ENCODE measurements at regions not wholly inside any gene's neighbourhood (a gene's known extent, or its start where the extent isn't known, plus 50 kb on each side); places are given as distances from the start of the nearest gene placed in this dataset.

DNA sequence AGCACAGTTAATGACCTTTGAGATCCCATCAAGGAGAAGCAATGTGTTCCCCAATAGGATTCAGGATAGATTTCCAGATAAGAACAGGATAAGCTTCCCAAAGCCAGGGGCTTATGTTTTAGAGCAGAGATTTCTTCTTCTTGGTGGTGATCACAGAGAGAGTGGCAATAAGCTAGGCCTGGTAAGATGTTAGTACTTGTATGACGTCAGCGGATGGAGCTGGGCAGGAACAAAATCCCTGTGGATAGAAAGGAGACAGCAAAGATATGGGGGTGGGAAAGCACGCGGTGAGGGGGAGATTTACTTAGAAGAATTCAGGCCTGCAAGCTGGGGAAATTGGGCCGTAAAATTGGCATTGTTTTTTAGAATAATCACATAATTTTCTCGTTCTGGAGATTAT, 323.0 kb downstream of the MTX2 start:
- H3K4me1 ChIP-seq (ENCODE audit: control insufficient read depth in 2 of 3, insufficient read depth in 2 of 3, low read depth in 1 of 3, low read length in 3 of 3) = no peaks in the 10 kb centered on the region
- H3K4me3 ChIP-seq (ENCODE audit: low read length in 3 of 3) = no peak overlapping the region
- TF ChIP-seq, protein P1, sequence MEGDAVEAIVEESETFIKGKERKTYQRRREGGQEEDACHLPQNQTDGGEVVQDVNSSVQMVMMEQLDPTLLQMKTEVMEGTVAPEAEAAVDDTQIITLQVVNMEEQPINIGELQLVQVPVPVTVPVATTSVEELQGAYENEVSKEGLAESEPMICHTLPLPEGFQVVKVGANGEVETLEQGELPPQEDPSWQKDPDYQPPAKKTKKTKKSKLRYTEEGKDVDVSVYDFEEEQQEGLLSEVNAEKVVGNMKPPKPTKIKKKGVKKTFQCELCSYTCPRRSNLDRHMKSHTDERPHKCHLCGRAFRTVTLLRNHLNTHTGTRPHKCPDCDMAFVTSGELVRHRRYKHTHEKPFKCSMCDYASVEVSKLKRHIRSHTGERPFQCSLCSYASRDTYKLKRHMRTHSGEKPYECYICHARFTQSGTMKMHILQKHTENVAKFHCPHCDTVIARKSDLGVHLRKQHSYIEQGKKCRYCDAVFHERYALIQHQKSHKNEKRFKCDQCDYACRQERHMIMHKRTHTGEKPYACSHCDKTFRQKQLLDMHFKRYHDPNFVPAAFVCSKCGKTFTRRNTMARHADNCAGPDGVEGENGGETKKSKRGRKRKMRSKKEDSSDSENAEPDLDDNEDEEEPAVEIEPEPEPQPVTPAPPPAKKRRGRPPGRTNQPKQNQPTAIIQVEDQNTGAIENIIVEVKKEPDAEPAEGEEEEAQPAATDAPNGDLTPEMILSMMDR (IDR thresholded peaks at IDR 0.05; ENCODE audit: borderline replicate concordance, extremely low read depth, insufficient read depth) = no peak
- no peak overlapping the region for H3K9ac ChIP-seq (ENCODE audit: low read length in 3 of 3)
- intact Hi-C loops (cut with DNase I) = no loop called here
- H3K36me3 ChIP-seq (ENCODE audit: control insufficient read depth in 2 of 3, insufficient read depth in 3 of 3, low read length in 3 of 3) = no peaks in the 10 kb centered on the region
- H3K27me3 ChIP-seq (ENCODE audit: control insufficient read depth, insufficient read depth, low read length) = no peaks in the 10 kb centered on the region
- FAIRE-seq (no peak), DNase-seq (no peak)
- H3K27ac ChIP-seq (ENCODE audit: low read depth in 2 of 2, low read length in 2 of 2) = no peak overlapping the region
- no peaks in the 10 kb centered on the region for H3K9me3 ChIP-seq (ENCODE audit: control insufficient read depth in 2 of 3, insufficient read depth in 1 of 3, low read length in 3 of 3)

- DNase-seq = no peak
- intact Hi-C loops (cut with DNase I) = no loop called here
- Histone ChIP-seq H3K9ac (ENCODE audit: low read length in 3 of 3) (no peak overlapping the region), H3K9me3 (ENCODE audit: control insufficient read depth in 2 of 3, insufficient read depth in 1 of 3, low read length in 3 of 3) (no peaks in the 10 kb centered on the region), H3K27me3 (ENCODE audit: control insufficient read depth, insufficient read depth, low read length) (no peaks in the 10 kb centered on the region), H3K4me1 (ENCODE audit: control insufficient read depth in 2 of 3, insufficient read depth in 2 of 3, low read depth in 1 of 3, low read length in 3 of 3) (no peaks in the 10 kb centered on the region), H3K27ac (ENCODE audit: low read depth in 2 of 2, low read length in 2 of 2) (no peak overlapping the region), H3K4me3 (ENCODE audit: low read length in 3 of 3) (no peak overlapping the region), H3K36me3 (ENCODE audit: control insufficient read depth in 2 of 3, insufficient read depth in 3 of 3, low read length in 3 of 3) (no peaks in the 10 kb centered on the region)
- FAIRE-seq = no peak
- TF ChIP-seq, protein P1 (IDR thresholded peaks at IDR 0.05; ENCODE audit: borderline replicate concordance, extremely low read depth, insufficient read depth) = no peak
Measured at GRCh38 chr2:176595986-176596385, 326.7 kb downstream of the MTX2 start.

DNA sequence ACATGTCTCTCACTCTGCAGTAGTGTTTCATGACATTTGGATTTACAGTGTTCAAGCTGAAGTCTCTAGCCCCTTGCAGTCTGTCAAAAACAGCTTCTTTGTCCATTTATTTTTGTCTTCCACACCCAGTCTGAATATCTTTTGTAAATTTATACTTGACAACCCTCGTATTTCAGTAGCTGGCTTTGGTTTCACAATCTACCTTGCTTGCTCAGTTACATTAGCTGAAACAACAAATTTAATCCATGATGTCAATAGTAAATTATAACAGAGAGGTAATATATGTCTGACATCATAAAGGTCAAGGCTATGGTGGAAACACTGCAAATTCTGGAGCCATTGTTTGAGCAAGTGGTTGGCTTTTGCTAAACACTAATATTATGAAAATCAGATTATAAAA, 328.7 kb downstream of the MTX2 start:
- no peak overlapping the region for H3K27ac ChIP-seq (ENCODE audit: low read depth in 2 of 2, low read length in 2 of 2)
- no peaks in the 10 kb centered on the region for H3K9me3 ChIP-seq (ENCODE audit: control insufficient read depth in 2 of 3, insufficient read depth in 1 of 3, low read length in 3 of 3)
- H3K36me3 ChIP-seq (ENCODE audit: control insufficient read depth in 2 of 3, insufficient read depth in 3 of 3, low read length in 3 of 3) = no peaks in the 10 kb centered on the region
- intact Hi-C loops (cut with DNase I) = no loop called here
- no peak for DNase-seq
- no peaks in the 10 kb centered on the region for H3K27me3 ChIP-seq (ENCODE audit: control insufficient read depth, insufficient read depth, low read length)
- no peak for FAIRE-seq
- H3K9ac ChIP-seq (ENCODE audit: low read length in 3 of 3) = no peak overlapping the region
- TF ChIP-seq, protein P1 (IDR thresholded peaks at IDR 0.05; ENCODE audit: borderline replicate concordance, extremely low read depth, insufficient read depth) = no peak
- no peaks in the 10 kb centered on the region for H3K4me1 ChIP-seq (ENCODE audit: control insufficient read depth in 2 of 3, insufficient read depth in 2 of 3, low read depth in 1 of 3, low read length in 3 of 3)
- no peak overlapping the region for H3K4me3 ChIP-seq (ENCODE audit: low read length in 3 of 3)

- no peak for FAIRE-seq
- intact Hi-C loops (cut with DNase I) = no loop called here
- no peak for DNase-seq
- Histone ChIP-seq H3K27ac (ENCODE audit: low read depth in 2 of 2, low read length in 2 of 2) (no peak overlapping the region), H3K36me3 (ENCODE audit: control insufficient read depth in 2 of 3, insufficient read depth in 3 of 3, low read length in 3 of 3) (no peaks in the 10 kb centered on the region), H3K4me1 (ENCODE audit: control insufficient read depth in 2 of 3, insufficient read depth in 2 of 3, low read depth in 1 of 3, low read length in 3 of 3) (no peaks in the 10 kb centered on the region), H3K9ac (ENCODE audit: low read length in 3 of 3) (no peak overlapping the region), H3K9me3 (ENCODE audit: control insufficient read depth in 2 of 3, insufficient read depth in 1 of 3, low read length in 3 of 3) (no peaks in the 10 kb centered on the region), H3K4me3 (ENCODE audit: low read length in 3 of 3) (no peak overlapping the region), H3K27me3 (ENCODE audit: control insufficient read depth, insufficient read depth, low read length) (no peaks in the 10 kb centered on the region)
- TF ChIP-seq, protein P1 (IDR thresholded peaks at IDR 0.05; ENCODE audit: borderline replicate concordance, extremely low read depth, insufficient read depth) = no peak
Measured at GRCh38 chr2:176598351-176598750, 329.1 kb downstream of the MTX2 start.
